ENCODE measurements at regions not wholly inside any gene's neighbourhood (a gene's known extent, or its start where the extent isn't known, plus 50 kb on each side); places are given as distances from the start of the nearest gene placed in this dataset.
"Not testable (repeated sequence)": the region's sequence is repeated elsewhere in the genome, so short reads cannot be mapped to it uniquely, and the experiment has no call there.

DNA sequence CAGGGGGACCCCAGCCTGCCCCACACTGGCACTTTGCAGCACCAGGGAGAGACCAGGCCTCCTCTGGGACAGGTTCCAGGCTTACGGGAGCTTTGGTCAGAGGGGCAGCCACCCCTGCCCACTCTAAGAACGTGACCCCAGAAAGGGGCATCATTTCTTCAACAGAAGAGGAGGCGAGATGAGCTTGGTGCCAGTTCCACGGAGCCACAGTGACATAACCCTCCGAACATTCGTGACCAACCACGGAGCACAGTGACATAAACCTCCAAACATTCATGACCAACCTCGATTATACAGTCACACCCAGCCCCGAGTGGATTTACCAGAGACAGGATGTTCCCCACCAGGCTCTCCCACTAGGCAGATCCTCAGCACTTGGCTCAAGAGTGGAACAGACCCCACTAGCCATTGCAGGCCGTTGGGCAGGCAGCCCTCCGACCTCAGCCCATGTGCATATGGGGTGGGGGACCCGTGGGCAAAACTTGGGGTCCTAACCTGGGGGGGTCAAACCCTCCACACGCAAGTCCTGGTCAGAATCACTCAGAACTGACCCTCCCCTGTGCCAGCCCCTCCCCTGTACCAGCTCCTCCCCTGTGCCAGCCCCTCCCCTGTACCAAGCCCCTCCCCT, 112.9 kb downstream of the METRNL start:
- DNase-seq = no peak

DNA sequence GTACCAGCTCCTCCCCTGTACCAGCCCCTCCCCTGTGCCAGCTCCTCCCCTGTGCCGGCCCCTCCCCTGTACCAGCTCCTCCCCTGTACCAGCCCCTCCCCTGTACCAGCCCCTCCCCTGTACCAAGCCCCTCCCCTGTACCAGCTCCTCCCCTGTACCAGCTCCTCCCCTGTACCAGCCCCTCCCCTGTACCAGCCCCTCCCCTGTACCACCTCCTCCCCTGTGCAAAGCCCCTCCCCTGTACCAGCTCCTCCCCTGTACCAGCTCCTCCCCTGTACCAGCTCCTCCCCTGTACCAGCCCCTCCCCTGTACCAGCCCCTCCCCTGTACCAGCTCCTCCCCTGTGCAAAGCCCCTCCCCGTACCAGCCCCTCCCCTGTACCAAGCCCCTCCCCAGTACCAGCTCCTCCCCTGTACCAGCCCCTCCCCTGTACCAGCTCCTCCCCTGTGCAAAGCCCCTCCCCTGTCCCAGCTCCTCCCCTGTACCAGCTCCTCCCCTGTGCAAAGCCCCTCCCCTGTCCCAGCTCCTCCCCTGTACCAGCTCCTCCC, 113.5 kb downstream of the METRNL start:
- DNase-seq = not testable (repeated sequence)

DNA sequence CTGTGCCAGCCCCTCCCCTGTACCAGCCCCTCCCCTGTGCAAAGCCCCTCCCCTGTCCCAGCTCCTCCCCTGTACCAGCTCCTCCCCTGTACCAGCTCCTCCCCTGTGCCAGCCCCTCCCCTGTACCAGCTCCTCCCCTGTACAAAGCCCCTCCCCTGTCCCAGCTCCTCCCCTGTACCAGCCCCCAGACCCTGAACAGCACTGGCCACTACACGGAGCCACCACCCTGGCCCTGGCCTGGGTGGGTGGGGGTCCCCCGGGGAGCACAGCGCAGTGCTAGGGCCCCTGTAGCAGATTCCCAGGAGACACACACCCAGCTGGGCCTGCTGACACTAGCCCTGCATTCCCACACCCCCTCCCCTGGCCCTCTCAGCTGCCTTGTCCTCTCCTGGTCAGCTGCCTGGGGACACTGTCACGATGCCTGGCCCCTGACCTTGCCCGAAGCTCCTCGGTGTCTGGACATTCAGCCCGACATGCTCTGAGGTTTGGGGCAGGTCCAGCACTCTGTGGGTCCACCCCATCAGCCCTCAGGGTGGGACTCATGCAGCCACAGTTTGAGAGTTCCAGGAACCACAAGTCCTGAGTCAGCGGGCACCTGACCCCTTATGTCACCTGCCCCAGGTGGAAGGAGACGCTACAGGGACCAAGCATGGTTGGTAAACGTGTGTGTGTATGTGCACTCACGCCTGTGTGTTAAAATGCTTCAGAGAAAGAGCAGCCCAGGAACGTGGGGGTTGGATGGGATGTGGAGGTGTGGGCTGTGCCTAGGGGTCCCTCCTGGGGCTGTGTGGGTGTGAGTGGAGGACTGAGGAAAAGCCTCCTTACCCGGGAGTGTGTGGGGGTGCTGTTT, 114.2 kb downstream of the METRNL start:
- no peak for DNase-seq

DNA sequence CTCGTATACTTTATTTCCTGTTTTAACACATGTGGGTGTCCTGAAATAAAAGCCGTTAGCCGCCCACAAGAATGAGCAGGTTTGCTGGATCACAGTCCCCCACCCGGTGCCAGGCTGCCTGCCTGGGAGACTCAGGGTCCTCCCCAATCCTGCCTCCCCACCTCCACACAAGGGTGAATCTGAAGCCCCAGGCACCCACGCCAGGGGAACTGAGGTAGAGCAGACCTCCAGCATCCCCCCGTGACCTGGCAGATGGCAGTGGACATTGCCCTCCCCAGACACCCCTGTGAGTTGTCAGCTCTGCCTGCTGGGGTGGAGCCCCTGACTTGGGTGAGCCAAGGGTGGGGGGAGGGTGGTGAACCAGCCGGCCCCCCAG, 114.8 kb downstream of the METRNL start:
- DNase-seq = no peak

DNA sequence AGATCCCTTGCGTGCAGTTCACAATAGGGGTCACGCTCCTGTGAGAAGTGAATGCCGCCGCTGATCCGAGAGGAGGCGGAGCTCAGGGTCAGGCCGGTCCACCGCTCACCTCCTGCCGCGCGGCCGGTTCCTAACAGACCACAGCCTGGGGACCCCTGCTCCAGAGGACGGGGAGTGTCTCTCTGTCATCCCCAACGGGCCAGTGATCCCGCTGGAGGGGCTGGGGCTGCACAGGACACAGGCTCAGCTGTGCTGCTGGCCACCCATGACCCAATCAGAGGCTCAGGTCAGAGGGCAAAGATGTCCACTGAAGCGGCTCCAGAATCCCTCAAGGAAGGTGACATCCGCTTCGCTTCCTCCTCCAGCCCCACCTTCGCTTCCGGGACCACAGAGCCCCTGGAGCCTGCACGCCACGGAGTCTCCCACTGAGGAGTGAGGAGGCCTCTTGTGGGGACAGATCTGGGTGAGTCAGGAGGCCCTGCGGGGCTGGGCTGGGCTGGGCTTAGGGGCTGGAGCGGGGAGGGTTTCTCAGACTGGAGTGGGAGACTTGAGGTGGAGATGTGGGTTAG, 115.4 kb downstream of the METRNL start:
- no peak for DNase-seq

DNA sequence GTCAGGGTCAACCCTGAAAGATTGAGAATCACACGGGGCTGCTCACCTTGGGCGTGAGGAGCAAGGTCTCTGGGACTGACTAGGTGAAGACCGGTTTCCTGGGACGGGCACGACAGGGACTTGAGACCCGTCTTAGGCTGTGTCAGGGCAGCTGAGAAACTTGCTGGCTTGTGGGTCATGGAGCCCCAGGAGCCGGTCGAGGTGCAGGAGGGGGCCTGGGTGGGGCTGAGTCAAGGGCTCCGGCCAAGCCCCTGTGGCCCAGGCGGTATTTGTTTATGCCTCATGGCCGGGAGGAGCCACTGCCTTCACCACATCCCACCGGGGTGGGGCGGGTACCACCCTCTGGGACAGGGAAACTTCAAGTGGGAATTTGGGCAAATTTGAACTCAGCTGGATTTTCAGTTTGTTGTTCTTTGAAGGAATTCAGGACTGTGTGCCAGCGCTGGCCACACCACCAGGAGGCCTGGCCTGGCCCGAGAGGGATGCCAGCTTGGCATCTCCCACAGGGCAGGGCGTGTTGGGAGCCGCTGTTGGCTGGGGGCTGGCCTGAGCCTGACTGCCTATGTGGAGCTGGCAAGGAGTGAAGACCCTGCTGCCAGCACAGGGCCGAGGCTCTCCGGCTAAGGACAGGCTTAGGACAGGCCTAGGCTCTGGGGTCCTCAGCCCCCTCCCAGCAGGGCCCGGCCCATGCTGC, 116.1 kb downstream of the METRNL start:
- DNase-seq = no peak

DNA sequence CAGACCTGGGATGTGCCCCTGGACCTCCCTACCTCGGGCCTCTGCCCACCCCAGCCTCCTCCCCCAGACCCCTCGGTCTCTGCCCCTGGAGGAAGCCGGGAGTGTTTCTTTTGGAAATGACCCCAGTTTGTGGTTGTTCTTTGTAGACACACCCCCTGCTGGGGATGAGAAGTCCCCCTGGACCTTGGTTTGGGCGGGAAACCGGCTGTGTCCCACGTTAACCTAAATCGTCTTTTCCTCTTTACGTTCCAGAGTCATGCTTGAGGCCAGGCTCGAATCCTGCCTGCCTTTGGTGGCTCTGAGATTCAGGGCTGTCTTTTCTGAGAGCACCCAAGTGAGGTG, 116.6 kb downstream of the METRNL start:
- DNase-seq = no peak

DNA sequence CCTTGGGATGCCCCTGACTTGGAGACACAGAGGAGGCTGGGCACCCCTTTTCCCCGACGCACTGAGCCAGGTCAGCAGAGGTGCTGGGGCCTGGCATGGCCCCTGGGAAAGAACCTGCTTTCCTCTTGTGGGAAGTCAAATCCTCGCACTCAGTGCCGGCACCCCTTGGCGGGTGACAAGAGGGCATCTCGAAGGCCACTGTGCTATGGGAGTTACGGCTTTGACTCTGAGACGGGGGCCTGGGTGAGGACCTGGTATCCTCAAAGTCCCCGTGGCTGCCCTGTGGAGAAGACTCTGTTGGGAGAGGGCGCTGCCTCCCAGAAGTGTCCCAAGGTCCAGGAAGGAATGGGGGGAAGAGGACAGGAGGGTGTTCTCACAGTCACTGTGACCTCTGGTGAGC, 117.0 kb downstream of the METRNL start:
- no peak for DNase-seq

DNA sequence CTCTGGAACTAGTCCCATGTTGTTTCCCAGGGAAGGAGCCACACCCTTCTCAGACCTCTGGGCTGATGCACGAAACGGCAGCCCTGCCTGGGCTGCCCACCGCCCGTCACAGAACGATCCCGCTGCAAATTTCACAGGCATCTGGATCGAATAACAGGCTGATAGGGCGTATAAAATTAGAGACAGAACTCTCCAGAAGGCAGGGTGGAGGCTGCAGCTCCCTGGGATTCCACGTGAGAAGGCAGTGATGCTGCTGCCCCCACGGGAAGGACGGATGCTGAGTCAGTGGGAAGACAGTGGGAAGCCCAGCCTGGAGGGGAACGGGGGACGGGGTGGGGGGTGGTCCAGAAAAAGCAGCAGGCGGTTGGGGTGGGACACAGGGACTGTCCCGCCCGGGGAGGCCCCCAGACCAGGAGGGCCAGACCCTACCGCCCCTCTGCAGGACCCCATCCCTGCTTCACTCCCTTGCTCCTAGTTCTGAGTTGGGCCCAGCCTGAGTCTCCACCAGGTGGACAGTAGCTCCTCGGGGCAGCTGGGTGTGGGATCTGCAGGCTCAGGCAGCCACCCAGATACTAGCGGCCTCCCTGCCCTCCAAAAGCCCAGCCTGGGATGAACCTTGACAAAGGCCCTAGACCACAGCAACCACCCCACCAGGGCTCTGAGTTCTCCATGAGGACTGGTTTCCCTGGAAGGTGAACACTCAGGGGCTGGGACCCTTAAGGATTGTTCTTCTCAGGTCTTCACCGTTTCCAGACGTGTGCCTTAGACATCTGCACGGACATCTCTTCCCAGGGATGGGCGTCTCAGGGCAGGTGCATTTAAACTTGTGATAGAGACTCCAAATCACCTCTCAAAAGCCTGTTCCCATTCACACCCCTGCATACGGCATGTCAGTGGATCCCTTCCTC, 117.8 kb downstream of the METRNL start:
- DNase-seq = no peak

DNA sequence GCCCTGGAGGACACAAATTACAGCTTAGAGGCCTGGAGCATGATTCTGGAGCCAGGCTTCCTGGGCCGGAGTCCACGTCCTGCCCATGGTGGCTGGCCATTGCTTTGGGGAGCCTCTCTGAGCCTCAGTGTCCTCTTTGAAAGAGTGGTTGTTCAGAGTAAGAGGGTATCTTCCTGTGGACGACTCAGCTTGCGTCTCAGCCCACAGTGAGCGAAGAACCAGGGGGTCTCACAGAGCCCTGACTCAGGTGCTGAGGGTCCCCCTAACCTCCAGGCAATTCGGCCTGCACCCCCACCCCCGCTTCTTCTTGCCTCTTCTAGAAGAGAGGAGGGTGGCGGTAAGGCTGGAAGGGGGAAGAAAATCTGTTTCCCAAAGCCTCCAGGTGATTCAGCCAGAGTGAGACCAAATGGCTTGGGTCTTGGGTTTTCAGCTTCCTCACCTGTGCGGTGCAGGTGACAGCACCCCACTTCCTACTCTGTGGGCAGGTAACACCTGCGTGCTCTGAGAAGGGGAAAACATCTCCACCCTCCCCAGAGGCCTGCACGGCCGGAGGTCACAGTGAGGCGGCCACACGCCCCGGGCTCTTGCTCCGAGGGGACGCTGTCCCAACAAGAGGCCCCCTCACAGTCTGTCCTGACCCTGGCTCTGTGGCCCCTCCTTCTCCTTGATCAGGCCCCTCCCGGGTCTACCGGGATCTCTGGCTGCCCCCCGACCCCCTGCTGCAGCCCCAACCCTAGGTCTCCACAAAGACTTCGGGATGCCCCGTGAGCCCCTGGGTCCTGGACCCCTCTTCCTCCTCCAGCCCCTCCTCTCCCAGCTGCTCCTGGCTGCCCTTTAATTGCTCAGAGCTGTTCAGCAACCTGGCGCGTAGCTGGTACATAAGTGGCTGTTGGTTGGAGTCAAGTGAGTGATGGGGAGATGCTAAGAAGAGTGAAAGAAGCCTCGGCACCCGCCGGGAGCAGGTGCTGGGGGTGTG, 119.2 kb downstream of the METRNL start:
- no peak for DNase-seq

DNA sequence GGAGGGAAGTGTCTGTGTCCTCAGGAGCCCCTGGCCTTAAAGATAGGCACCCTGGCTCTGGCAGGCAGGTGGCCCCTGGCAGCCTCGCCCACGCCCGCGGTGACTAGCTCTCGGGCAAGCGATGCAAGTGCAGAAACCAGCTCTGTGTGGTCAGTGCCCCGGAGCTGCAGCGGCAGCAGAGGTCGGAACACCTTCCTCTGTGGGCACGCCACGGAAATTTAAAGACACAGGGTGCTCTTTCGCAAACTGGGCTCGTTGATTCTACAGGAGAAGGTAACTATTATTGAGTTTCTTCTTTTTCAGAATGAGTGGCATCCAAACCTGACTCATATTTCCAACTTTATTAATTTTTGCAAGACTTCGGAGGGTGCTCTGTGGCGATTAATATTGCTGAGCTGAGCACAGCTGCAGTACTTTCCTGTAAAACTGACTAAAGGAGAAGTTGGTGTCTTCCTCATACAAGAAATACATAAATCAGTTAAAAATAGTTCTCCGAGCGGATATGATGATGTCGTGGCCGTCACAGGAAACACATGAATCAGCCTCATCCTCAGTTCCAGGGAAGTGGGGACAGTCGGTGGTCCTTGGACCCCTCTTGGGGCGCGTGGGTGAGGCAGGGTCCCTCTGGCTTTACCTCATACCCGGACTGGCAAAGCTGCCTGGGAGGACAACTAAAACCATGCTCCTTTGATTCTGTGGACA, 120.2 kb downstream of the METRNL start:
- DNase-seq = no peak

DNA sequence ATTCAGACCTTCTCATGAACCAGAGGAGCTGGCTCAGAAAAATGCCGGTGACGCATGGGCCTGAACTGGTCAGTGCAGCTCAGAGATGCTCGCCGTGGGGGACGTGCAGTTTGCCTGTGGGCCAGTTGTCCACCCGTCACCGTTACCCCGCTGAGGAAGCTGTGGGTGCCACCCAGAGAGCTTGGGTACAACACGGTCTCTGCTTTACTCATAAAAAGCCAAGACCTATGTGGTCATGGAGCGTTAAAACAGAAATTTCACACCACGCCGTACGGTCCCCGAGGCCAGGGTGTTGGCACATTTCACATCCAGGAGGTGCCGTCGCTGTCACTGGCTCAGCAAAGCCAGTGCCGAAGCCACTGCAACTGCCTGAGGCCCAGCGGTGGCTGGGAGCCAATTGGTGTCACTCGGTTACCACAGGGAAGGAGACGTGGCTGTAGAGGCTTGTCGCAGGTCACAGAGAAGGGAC, 120.9 kb downstream of the METRNL start:
- DNase-seq = no peak

DNA sequence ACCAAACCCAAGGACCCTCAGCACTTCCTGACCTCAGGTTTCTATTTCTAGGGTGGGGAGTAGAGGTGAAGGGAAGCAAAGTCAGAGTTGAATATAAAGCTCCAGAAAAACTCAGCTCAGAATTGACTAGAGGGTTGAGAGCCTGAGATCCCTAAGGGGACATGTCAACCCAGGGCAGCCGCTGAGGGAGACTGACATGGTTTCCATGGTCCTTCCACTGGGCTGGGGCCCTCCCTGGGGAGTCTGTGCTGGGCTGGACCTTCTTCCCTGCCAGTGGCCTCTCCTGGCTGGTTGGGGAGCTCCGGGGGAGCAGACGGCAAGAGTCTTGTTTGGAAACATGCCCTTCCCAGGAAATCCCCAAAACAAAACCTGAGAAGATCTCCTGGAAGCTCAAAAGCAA, 121.3 kb downstream of the METRNL start:
- DNase-seq = no peak

DNA sequence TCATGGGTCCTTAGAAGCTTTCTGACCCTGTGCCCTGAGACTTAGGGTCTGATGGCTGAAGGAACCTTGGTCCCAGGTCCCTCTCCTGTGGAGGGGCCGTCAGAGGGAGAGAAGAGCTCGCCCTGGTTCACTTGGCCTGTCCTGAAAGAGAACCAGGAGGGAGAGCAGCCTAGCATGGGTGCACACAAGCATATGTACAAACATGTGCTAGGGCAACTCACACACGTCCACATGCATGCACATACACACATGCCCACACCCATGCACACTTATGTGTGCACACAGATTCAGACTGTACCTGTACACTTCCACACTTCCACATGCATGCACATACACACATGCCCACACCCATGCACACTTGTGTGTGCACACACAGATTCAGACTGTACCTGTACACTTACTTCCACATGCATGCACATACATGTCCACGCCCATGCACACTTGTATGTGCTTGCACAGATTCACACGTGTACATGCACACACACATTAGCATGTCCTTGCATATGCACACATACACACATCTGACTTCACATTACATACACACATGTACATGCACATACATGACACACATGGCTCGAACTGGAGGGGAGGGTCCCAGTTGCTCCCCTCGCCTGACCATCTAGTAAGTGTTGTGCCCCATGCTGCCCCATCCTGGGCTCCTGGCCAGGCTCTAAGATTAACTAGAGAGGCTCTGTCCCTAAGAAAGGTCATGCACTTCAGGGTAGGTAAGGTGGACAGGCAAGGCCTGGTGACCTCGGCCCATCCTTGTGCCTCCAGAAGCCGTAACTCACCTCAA, 122.0 kb downstream of the METRNL start:
- DNase-seq = no peak

DNA sequence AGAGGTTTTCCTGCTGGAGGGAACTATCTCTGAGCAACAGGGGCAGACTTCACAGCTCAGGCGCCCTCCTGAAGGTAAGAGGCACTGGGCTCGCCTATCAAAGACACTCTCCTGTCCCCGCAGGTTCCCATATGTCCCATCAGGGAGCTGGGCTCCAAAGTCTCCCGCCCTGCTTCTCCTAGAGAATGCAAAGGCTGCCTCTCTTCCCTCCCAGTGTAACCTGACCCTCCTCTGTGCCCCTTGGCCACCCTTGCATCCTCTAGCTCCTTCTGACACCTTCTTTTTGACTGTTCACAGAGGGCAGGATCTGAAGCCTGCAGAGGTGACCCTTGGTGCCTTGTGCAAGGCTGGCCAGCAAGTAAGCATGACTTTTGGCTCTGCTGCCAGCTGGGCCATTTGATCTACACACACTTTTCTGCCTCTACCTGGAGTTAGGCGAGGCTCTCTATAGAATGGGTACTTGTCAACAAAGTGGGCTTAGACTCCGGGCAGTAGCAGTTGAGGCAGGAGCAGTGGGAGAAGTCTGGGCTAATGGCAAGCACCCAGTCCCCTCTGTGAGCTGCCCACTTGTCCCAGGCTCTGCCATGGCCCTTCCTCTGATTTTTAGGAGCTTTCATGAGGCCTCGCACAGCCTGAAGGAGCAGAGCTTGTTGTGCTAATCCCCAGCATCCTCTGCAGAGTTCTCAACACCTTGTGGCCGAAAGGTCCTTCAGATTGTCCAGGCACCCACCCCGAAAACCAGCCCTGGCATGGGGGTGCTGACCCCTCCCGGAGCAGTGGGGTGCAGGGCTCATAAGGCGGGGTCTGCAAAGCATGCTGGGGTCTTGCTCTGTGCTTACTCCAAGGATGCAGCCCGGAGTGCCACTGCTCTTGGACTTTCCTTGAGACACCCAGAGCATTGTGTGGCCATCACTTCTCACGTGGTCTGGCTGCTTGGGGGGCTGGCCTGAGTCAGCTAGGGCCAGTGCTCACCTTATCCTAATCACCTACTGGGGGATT, 122.9 kb downstream of the METRNL start:
- DNase-seq = no peak

DNA sequence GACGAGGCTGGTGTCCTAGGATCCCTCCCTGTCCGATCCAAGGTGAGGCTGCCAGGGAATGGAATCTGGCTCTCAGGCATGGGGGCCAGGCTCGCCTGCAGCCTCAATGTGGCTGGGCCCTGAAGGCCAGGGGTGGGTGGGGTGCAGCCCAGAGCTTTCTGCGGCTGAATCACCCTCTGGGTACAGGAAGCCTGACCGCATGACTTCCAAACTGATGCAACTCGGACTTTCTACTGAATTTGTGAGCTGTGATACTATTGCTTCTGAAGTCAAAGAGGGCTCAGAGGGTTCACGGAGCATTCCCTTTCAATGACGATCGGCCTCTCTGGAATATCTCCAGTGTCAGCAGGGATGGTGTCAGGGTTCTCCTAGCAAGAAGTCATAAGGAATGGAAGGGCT, 123.7 kb downstream of the METRNL start:
- no peak for DNase-seq

DNA sequence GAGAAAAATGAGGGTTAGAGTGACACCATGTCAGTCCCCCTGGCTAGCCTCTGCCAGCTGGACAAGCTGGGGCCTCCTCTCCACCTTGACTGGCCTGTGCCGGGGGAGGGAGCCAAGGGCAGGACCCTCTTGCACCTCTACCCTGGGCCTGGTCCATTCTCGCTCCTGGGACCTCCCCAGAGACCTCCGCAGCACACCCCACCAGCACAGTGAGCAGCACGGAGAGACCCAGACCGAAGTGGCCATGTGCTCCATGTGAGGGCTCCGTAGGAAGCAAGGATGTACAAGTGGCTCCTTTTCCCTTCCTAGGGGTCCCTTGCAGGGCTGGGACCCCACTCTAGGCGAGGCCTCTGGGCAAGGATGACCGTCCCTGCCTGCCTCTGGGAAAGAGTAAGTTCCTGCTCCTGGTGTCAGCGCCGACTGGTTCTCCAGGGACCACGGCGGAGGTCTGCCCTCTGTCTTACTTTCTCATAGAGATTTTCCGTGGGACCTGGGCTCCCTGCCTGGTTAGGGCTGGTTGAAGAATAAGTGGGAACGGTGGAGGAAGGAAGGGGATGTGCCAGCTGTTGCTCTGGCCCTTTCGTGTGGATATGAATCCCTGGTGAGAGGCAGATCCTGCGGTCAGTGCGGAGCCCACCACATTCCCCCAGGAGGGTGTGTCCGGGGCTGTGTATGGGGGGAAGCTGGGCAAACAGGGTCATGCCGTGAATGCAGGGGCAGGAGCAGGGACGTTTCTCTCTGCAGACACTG, 124.2 kb downstream of the METRNL start:
- DNase-seq = no peak
